ENCODE measurements at regions not wholly inside any gene's neighbourhood (a gene's known extent, or its start where the extent isn't known, plus 50 kb on each side); places are given as distances from the start of the nearest gene placed in this dataset.
A peak's percentile ranks its signal among the peaks of the same experiment; 100 is the strongest.

DNA sequence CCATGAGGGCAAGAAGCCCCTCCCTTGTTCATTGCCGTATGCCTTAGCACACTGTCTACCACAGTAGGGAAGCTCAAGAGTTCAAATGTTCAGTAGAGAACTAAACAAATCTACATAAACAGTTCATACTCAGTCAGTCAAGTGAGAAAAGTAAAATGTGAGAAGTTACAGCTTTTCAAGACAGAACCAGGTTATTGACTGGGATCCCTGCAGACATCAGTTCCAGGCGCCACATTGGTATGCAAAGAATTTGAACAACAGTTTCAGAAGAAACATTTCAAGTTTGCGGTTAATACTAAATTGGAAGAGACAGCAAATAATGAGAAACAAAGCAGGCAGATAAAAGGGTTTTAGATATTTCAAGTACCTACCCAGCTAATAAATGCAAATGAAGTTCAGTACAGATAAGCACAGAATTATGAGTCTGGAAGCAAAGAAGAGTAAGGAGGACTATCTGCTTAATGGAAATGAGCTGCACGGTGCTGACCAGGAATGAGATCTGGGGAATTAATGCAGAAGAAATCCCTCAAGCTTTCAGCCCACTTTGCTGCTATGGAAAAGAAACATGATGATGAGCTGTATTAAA is 246.2 kb downstream of the HACE1 start:
- peaks cover 14% of the 10 kb centered on the region for H3K4me1 ChIP-seq (ENCODE audit: low read depth)
- peak overlapping the region; percentile 65 for H3K27ac ChIP-seq
- no peaks in the 10 kb centered on the region for H3K27me3 ChIP-seq
- peak in 1 of 2 donors; percentile 46 for DNase-seq (ENCODE audit: low read depth in 1 of 2, low spot score in 1 of 2)
- H3K36me3 ChIP-seq: no peaks in the 10 kb centered on the region
- TF ChIP-seq, protein P1, sequence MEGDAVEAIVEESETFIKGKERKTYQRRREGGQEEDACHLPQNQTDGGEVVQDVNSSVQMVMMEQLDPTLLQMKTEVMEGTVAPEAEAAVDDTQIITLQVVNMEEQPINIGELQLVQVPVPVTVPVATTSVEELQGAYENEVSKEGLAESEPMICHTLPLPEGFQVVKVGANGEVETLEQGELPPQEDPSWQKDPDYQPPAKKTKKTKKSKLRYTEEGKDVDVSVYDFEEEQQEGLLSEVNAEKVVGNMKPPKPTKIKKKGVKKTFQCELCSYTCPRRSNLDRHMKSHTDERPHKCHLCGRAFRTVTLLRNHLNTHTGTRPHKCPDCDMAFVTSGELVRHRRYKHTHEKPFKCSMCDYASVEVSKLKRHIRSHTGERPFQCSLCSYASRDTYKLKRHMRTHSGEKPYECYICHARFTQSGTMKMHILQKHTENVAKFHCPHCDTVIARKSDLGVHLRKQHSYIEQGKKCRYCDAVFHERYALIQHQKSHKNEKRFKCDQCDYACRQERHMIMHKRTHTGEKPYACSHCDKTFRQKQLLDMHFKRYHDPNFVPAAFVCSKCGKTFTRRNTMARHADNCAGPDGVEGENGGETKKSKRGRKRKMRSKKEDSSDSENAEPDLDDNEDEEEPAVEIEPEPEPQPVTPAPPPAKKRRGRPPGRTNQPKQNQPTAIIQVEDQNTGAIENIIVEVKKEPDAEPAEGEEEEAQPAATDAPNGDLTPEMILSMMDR (IDR thresholded peaks at IDR 0.05; ENCODE audit: low read depth, low read length): no peak
- H3K9me3 ChIP-seq (ENCODE audit: low read depth): no peaks in the 10 kb centered on the region
- H3K4me3 ChIP-seq: no peak overlapping the region

- H3K27me3 ChIP-seq: no peaks in the 10 kb centered on the region
- H3K9me3 ChIP-seq (ENCODE audit: low read depth): no peaks in the 10 kb centered on the region
- no peak overlapping the region for H3K4me3 ChIP-seq
- no peak for DNase-seq (ENCODE audit: low read depth in 1 of 2, low spot score in 1 of 2)
- H3K4me1 ChIP-seq (ENCODE audit: low read depth): peaks cover 19% of the 10 kb centered on the region
- H3K36me3 ChIP-seq: no peaks in the 10 kb centered on the region
- no peak overlapping the region for H3K27ac ChIP-seq
- TF ChIP-seq, protein P1 (IDR thresholded peaks at IDR 0.05; ENCODE audit: low read depth, low read length): no peak
Observed at GRCh38 chr6:104612541-104612940, 247.2 kb downstream of the HACE1 start.

DNA sequence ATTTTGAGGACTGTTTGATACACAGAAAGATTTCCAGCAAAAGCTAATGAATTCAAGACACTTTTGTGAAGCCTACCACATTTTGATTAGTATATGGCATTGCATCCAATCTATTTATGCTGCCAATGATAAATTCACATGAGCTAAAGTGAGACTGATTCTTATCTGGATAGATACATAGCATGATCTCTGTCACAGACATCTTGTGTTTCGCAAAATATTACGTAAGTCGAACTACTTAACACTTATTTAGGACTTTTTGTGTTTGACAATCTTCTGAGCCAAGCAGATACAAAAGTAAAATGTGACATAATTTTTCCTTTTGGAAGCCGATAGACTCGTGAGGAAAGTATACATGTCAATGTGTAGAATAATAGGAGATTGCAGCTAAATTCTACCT is 251.6 kb downstream of the HACE1 start:
- H3K4me3 ChIP-seq: no peak overlapping the region
- TF ChIP-seq, protein P1 (IDR thresholded peaks at IDR 0.05; ENCODE audit: low read depth, low read length): no peak
- H3K27ac ChIP-seq: no peak overlapping the region
- H3K4me1 ChIP-seq (ENCODE audit: low read depth): peaks cover 12% of the 10 kb centered on the region
- H3K9me3 ChIP-seq (ENCODE audit: low read depth): no peaks in the 10 kb centered on the region
- no peaks in the 10 kb centered on the region for H3K36me3 ChIP-seq
- no peaks in the 10 kb centered on the region for H3K27me3 ChIP-seq
- DNase-seq (ENCODE audit: low read depth in 1 of 2, low spot score in 1 of 2): no peak

- DNase-seq (ENCODE audit: low read depth in 1 of 2, low spot score in 1 of 2): no peak
- no peaks in the 10 kb centered on the region for H3K36me3 ChIP-seq
- H3K9me3 ChIP-seq (ENCODE audit: low read depth): no peaks in the 10 kb centered on the region
- TF ChIP-seq, protein P1 (IDR thresholded peaks at IDR 0.05; ENCODE audit: low read depth, low read length): no peak
- no peak overlapping the region for H3K27ac ChIP-seq
- H3K4me3 ChIP-seq: no peak overlapping the region
- no peaks in the 10 kb centered on the region for H3K27me3 ChIP-seq
- peaks cover 18% of the 10 kb centered on the region for H3K4me1 ChIP-seq (ENCODE audit: low read depth)
Observed at GRCh38 chr6:104607501-104607900, 252.2 kb downstream of the HACE1 start.

DNA sequence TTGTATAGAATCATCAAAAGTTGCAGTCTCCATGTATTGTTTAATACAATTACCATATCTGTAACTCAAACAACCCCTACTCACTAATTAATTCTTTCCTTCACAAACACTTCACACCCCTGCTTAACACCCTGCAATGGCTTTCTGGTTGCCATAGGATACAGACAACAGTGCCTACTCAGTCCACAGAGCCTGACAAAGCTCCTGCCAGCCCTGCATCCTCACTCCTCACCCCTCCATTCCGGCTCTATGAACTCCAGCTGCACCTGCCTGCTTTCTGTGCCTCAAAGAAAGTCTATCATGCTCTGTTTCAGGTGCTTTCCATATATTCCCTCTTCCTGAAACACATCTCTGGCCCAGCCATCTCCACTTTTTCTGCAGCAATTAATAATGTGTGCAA is 253.4 kb downstream of the HACE1 start:
- Histone ChIP-seq H3K27me3 (no peaks in the 10 kb centered on the region), H3K36me3 (no peaks in the 10 kb centered on the region), H3K4me1 (ENCODE audit: low read depth) (peaks cover 29% of the 10 kb centered on the region), H3K27ac (no peak overlapping the region), H3K9me3 (ENCODE audit: low read depth) (no peaks in the 10 kb centered on the region), H3K4me3 (no peak overlapping the region)
- no peak for DNase-seq (ENCODE audit: low read depth in 1 of 2, low spot score in 1 of 2)
- TF ChIP-seq, protein P1 (IDR thresholded peaks at IDR 0.05; ENCODE audit: low read depth, low read length): no peak
